ENCODE measurements at regions not wholly inside any gene's neighbourhood (a gene's known extent, or its start where the extent isn't known, plus 50 kb on each side); places are given as distances from the start of the nearest gene placed in this dataset.

DNA sequence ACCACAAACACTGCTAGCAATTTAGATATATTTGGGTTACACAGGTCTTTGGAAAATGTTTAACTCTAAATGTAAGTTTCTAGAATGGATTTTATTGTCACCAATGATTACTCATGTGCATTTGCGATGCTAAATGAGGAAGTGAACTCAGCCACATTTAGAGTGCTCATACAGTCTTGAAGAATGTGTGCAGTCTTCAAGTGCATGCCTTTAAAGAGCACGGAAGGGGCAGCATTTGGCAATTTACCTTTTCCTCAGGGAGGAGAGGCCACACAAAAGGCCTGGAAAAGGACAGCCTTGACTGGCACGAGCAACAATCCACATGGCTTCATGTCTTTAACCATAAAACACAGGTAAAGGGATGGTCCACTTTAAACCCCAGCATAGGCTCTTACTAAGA lies 78.5 kb upstream of the STK17B start:
- peaks cover 65% of the 10 kb centered on the region for H3K4me1 ChIP-seq (ENCODE audit: insufficient read depth)

DNA sequence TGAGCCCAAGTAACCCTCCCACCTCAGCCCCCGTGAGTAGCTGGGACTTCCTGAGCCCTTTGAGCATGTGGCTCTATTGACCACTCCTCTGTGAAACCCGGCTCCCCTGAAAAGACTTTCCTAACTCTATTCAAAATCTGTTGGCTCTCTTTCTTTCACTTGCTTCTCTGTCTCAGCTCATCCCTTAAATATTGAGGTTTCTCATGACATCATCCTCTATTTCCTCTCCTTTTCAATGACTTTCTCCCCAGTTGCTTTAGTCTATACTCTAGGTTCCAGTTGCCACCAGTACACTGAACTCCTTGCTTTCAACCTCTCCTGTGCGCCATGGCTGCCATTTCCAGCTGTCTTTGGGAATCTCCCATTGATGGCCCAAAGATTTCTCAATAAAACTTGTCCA lies 79.8 kb upstream of the STK17B start:
- H3F3A ChIP-seq (ENCODE audit: insufficient read depth), result peaks cover 37% of the 10 kb centered on the region
- no peaks in the 10 kb centered on the region for H3K79me2 ChIP-seq (ENCODE audit: insufficient read depth)
- H3K9ac ChIP-seq, result no peak overlapping the region
- H3K9me2 ChIP-seq (ENCODE audit: insufficient read depth), result no peaks in the 10 kb centered on the region
- no peaks in the 10 kb centered on the region for H3K36me3 ChIP-seq (ENCODE audit: low read depth)
- no peaks in the 10 kb centered on the region for H4K20me1 ChIP-seq (ENCODE audit: insufficient read depth)
- H3K4me3 ChIP-seq, result no peak overlapping the region
- no peaks in the 10 kb centered on the region for H3K9me3 ChIP-seq (ENCODE audit: low read depth)
- no peaks in the 10 kb centered on the region for H3K27me3 ChIP-seq (replicated peaks; ENCODE audit: insufficient read depth)
- no peak overlapping the region for H3K27ac ChIP-seq
- no peak for DNase-seq
- peaks cover 52% of the 10 kb centered on the region for H3K4me1 ChIP-seq (ENCODE audit: insufficient read depth)
- H2AFZ ChIP-seq, result no peak overlapping the region
- 97 to 98% methylated on average over 3 of the region's 3 CpGs for WGBS, 2 experiments (ENCODE audit: low coverage in 1 of 2, low lambda C conversion rate in 2 of 2, missing lambda C conversion rate in 2 of 2)
- no peak overlapping the region for H3K4me2 ChIP-seq (ENCODE audit: unreplicated experiment)
- in situ Hi-C loops (cut with MboI), result no loop called here
- no peak for TF ChIP-seq EZH2 (IDR thresholded peaks at IDR 0.05; ENCODE audit: insufficient read depth, poor library complexity, severe bottlenecking)
- no peak for TF ChIP-seq EZH2phosphoT487 (IDR thresholded peaks at IDR 0.05; ENCODE audit: insufficient read depth, low read depth)

More for the DNA sequence above, 78.5 kb upstream of the STK17B start:
- Histone ChIP-seq H3K27ac (peak overlapping the region; percentile 53), H3K9ac (no peak overlapping the region), H3K4me3 (no peak overlapping the region), H3K9me3 (ENCODE audit: low read depth) (no peaks in the 10 kb centered on the region), H4K20me1 (ENCODE audit: insufficient read depth) (no peaks in the 10 kb centered on the region), H3K4me2 (ENCODE audit: unreplicated experiment) (peak overlapping the region; percentile 19), H2AFZ (peak overlapping the region; percentile 50), H3K27me3 (replicated peaks; ENCODE audit: insufficient read depth) (no peaks in the 10 kb centered on the region), H3K9me2 (ENCODE audit: insufficient read depth) (no peaks in the 10 kb centered on the region), H3F3A (ENCODE audit: insufficient read depth) (peaks cover 48% of the 10 kb centered on the region), H3K79me2 (ENCODE audit: insufficient read depth) (no peaks in the 10 kb centered on the region), H3K36me3 (ENCODE audit: low read depth) (no peaks in the 10 kb centered on the region)
- DNase-seq, result peak; percentile 63
- no peak for TF ChIP-seq EZH2phosphoT487 (IDR thresholded peaks at IDR 0.05; ENCODE audit: insufficient read depth, low read depth)
- no peak for TF ChIP-seq EZH2 (IDR thresholded peaks at IDR 0.05; ENCODE audit: insufficient read depth, poor library complexity, severe bottlenecking)
- 23 to 27% methylated on average over 3 of the region's 3 CpGs for WGBS, 2 experiments (ENCODE audit: low coverage in 1 of 2, low lambda C conversion rate in 2 of 2, missing lambda C conversion rate in 2 of 2)
- in situ Hi-C loops (cut with MboI), result no loop called here

DNA sequence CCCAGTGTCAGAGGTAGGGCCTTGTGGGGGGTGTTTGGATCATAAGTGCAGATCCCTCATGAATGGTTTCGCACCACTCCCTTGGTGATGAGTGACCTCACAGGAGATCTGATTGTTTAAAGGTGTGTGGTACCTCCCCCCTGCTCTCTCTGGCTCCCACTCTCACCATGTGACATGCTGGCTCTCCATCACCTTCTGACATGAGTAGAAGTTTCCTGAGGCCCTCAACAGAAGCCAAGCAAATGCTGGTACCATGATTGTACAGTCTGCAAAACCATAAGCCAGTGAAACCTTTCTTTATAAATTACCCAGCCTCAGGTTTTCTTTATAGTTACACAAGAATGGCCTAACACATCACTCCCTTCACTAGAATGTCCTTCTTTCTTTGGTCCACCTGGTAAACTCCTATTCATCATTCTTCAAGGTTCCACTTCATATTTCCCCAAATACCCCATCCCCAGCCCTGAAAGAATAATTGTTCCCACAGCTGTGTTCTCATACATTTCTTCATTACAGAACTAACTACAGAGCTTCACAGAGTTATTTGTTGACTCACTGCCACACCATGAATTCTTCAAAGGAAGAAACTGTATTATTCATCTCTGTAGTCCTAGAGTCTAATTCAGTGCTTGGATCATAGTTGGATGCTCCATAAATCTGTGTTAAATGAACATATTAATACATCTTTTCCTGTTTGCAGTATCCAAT lies 81.2 kb upstream of the STK17B start:
- in situ Hi-C loops (cut with MboI), result no loop called here
- WGBS, 2 experiments (ENCODE audit: low coverage in 1 of 2, low lambda C conversion rate in 2 of 2, missing lambda C conversion rate in 2 of 2), result 100% methylated on average over 1 of the region's 1 CpG

DNA sequence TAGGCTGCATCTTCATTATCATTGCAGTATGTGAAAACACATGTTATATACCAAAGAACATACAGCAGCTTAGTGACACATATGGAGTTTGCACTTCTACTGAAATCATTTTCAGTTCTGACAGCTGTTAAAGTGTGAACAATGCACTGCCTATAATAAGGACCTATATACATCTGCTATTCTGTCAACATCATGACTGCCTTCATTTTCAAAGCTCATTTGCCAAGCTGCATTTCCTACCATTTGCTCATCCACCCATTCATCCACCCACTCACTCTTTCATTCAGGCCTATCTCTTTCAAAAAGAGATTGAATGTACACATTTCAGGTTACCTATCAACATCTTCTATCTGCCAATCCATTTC lies 81.7 kb upstream of the STK17B start:
- no peaks in the 10 kb centered on the region for H3K79me2 ChIP-seq (ENCODE audit: insufficient read depth)
- H3K9ac ChIP-seq, result no peak overlapping the region
- TF ChIP-seq EZH2 (IDR thresholded peaks at IDR 0.05; ENCODE audit: insufficient read depth, poor library complexity, severe bottlenecking) (no peak), EZH2phosphoT487 (IDR thresholded peaks at IDR 0.05; ENCODE audit: insufficient read depth, low read depth) (no peak)
- H3K4me2 ChIP-seq (ENCODE audit: unreplicated experiment), result peak overlapping the region; percentile 22
- peaks cover 32% of the 10 kb centered on the region for H3F3A ChIP-seq (ENCODE audit: insufficient read depth)
- no peaks in the 10 kb centered on the region for H3K9me2 ChIP-seq (ENCODE audit: insufficient read depth)
- in situ Hi-C loops (cut with MboI), result no loop called here
- H3K36me3 ChIP-seq (ENCODE audit: low read depth), result no peaks in the 10 kb centered on the region
- H3K4me1 ChIP-seq (ENCODE audit: insufficient read depth), result peaks cover 34% of the 10 kb centered on the region
- DNase-seq, result peak; percentile 34
- H2AFZ ChIP-seq, result no peak overlapping the region
- no peaks in the 10 kb centered on the region for H4K20me1 ChIP-seq (ENCODE audit: insufficient read depth)
- H3K4me3 ChIP-seq, result no peak overlapping the region
- no peaks in the 10 kb centered on the region for H3K9me3 ChIP-seq (ENCODE audit: low read depth)
- no peak overlapping the region for H3K27ac ChIP-seq
- no peaks in the 10 kb centered on the region for H3K27me3 ChIP-seq (replicated peaks; ENCODE audit: insufficient read depth)

More for the DNA sequence above, 81.2 kb upstream of the STK17B start:
- Histone ChIP-seq H3K36me3 (ENCODE audit: low read depth) (no peaks in the 10 kb centered on the region), H3K4me2 (ENCODE audit: unreplicated experiment) (peak overlapping the region; percentile 22), H3K4me1 (ENCODE audit: insufficient read depth) (peaks cover 40% of the 10 kb centered on the region), H3K9me3 (ENCODE audit: low read depth) (no peaks in the 10 kb centered on the region), H3K79me2 (ENCODE audit: insufficient read depth) (no peaks in the 10 kb centered on the region), H3K27me3 (replicated peaks; ENCODE audit: insufficient read depth) (no peaks in the 10 kb centered on the region), H3K9me2 (ENCODE audit: insufficient read depth) (no peaks in the 10 kb centered on the region), H2AFZ (no peak overlapping the region), H3K27ac (peak overlapping the region; percentile 11; the same call in 1 of the 2 replicates), H3K4me3 (no peak overlapping the region), H3K9ac (no peak overlapping the region), H4K20me1 (ENCODE audit: insufficient read depth) (no peaks in the 10 kb centered on the region), H3F3A (ENCODE audit: insufficient read depth) (peaks cover 32% of the 10 kb centered on the region)
- peak; percentile 76 for DNase-seq
- TF ChIP-seq EZH2phosphoT487 (IDR thresholded peaks at IDR 0.05; ENCODE audit: insufficient read depth, low read depth) (no peak), EZH2 (IDR thresholded peaks at IDR 0.05; ENCODE audit: insufficient read depth, poor library complexity, severe bottlenecking) (no peak)

Measured in GM23248 (cell line).